ENCODE measurements at regions not wholly inside any gene's neighbourhood (a gene's known extent, or its start where the extent isn't known, plus 50 kb on each side); places are given as distances from the start of the nearest gene placed in this dataset.

DNA sequence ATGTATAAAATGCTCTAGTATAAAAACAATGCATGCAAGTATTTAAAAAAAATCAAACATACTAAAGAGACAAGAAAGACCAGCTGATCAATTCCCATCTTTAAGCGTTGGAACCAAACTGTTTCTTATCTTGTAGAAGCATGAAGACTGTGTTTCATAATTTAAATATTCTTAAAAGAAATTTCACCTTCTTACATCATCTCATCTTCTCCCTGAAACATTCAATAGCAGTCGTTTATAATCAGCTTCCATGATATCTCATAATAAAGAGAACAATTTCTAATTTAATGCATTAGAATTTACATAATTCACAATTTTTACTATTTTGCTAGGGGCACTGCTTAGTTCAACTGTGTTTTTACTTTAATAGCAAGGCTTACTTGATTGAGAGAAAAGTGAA, 468.1 kb upstream of the MARCKS start:
- DNase-seq (ENCODE audit: low read depth) (no peak), FAIRE-seq (no peak)
- Histone ChIP-seq H3K9ac (ENCODE audit: low read length) (no peak overlapping the region), H3K79me2 (ENCODE audit: insufficient read depth, low read length) (no peaks in the 10 kb centered on the region), H4K20me1 (ENCODE audit: insufficient read depth, low read length) (no peaks in the 10 kb centered on the region), H3K36me3 (ENCODE audit: insufficient read depth, low read length) (no peaks in the 10 kb centered on the region), H2AFZ (ENCODE audit: low read depth, low read length) (no peak overlapping the region), H3K4me1 (ENCODE audit: insufficient read depth, low read length) (peaks cover 9% of the 10 kb centered on the region), H3K4me2 (ENCODE audit: low read length) (no peak overlapping the region), H3K9me3 (ENCODE audit: insufficient read depth, low read depth, low read length) (no peaks in the 10 kb centered on the region), H3K4me3 (ENCODE audit: insufficient read depth, low read depth, low read length) (no peak overlapping the region), H3K27ac (ENCODE audit: low read depth, low read length) (no peak overlapping the region), H3K27me3 (ENCODE audit: insufficient read depth, low read length) (no peaks in the 10 kb centered on the region)
- no peak overlapping the region for H3K27ac Mint-ChIP-seq (ENCODE audit: unreplicated experiment)
- no peaks in the 10 kb centered on the region for H3K27me3 Mint-ChIP-seq (ENCODE audit: low read depth, unreplicated experiment)
- peaks cover 7% of the 10 kb centered on the region for H3K4me1 Mint-ChIP-seq (ENCODE audit: low read depth, unreplicated experiment)
- H3K36me3 Mint-ChIP-seq (ENCODE audit: low read depth, unreplicated experiment), result no peaks in the 10 kb centered on the region
- no peak for TF ChIP-seq EZH2 (IDR thresholded peaks at IDR 0.05; ENCODE audit: insufficient read depth, low read length)
- TF ChIP-seq, protein P1, sequence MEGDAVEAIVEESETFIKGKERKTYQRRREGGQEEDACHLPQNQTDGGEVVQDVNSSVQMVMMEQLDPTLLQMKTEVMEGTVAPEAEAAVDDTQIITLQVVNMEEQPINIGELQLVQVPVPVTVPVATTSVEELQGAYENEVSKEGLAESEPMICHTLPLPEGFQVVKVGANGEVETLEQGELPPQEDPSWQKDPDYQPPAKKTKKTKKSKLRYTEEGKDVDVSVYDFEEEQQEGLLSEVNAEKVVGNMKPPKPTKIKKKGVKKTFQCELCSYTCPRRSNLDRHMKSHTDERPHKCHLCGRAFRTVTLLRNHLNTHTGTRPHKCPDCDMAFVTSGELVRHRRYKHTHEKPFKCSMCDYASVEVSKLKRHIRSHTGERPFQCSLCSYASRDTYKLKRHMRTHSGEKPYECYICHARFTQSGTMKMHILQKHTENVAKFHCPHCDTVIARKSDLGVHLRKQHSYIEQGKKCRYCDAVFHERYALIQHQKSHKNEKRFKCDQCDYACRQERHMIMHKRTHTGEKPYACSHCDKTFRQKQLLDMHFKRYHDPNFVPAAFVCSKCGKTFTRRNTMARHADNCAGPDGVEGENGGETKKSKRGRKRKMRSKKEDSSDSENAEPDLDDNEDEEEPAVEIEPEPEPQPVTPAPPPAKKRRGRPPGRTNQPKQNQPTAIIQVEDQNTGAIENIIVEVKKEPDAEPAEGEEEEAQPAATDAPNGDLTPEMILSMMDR (IDR thresholded peaks at IDR 0.05; ENCODE audit: insufficient read depth, low read depth, low read length), result no peak
- no peak overlapping the region for H3K4me3 Mint-ChIP-seq (ENCODE audit: unreplicated experiment)
- H3K9me3 Mint-ChIP-seq (ENCODE audit: unreplicated experiment), result no peaks in the 10 kb centered on the region

DNA sequence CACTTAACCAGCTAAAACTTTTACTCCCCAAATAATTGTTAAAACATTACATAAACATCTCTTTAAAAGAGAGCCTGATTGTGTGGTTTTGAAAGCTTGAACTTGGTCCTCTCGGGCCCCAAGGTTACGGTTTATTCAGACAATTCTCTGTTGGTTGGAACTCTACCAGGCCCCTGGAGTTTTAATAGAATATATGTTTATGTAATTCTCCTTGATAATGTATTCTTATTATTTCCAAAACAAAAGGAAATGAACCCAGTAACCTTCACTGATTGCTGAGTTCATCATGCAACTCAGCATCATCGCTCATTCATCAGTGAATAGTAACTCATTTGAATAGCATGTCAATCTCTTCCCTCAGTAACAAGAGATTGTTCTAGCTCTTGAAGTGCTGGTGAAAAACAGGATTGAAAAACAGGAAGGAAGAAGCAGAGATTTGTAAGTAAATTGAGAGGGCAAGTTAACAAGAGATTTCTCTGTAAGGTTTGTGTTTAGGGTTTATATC, 464.5 kb upstream of the MARCKS start:
- FAIRE-seq (peak; percentile 17), DNase-seq (ENCODE audit: low read depth) (no peak)
- Mint-ChIP-seq H3K4me1 (ENCODE audit: low read depth, unreplicated experiment) (no peaks in the 10 kb centered on the region), H3K27me3 (ENCODE audit: low read depth, unreplicated experiment) (no peaks in the 10 kb centered on the region), H3K27ac (ENCODE audit: unreplicated experiment) (no peak overlapping the region), H3K4me3 (ENCODE audit: unreplicated experiment) (no peak overlapping the region), H3K36me3 (ENCODE audit: low read depth, unreplicated experiment) (no peaks in the 10 kb centered on the region), H3K9me3 (ENCODE audit: unreplicated experiment) (no peaks in the 10 kb centered on the region)
- H3K36me3 ChIP-seq (ENCODE audit: insufficient read depth, low read length), result no peaks in the 10 kb centered on the region
- H3K27me3 ChIP-seq (ENCODE audit: insufficient read depth, low read length), result no peaks in the 10 kb centered on the region
- no peaks in the 10 kb centered on the region for H3K9me3 ChIP-seq (ENCODE audit: insufficient read depth, low read depth, low read length)
- no peak overlapping the region for H3K27ac ChIP-seq (ENCODE audit: low read depth, low read length)
- H3K4me1 ChIP-seq (ENCODE audit: insufficient read depth, low read length), result no peaks in the 10 kb centered on the region
- TF ChIP-seq EZH2 (IDR thresholded peaks at IDR 0.05; ENCODE audit: insufficient read depth, low read length), result no peak
- TF ChIP-seq, protein P1 (IDR thresholded peaks at IDR 0.05; ENCODE audit: insufficient read depth, low read depth, low read length), result no peak
- peak overlapping the region; percentile 30 for H2AFZ ChIP-seq (ENCODE audit: low read depth, low read length)
- no peaks in the 10 kb centered on the region for H4K20me1 ChIP-seq (ENCODE audit: insufficient read depth, low read length)
- no peak overlapping the region for H3K4me2 ChIP-seq (ENCODE audit: low read length)
- no peak overlapping the region for H3K4me3 ChIP-seq (ENCODE audit: insufficient read depth, low read depth, low read length)
- no peaks in the 10 kb centered on the region for H3K79me2 ChIP-seq (ENCODE audit: insufficient read depth, low read length)
- H3K9ac ChIP-seq (ENCODE audit: low read length), result no peak overlapping the region

DNA sequence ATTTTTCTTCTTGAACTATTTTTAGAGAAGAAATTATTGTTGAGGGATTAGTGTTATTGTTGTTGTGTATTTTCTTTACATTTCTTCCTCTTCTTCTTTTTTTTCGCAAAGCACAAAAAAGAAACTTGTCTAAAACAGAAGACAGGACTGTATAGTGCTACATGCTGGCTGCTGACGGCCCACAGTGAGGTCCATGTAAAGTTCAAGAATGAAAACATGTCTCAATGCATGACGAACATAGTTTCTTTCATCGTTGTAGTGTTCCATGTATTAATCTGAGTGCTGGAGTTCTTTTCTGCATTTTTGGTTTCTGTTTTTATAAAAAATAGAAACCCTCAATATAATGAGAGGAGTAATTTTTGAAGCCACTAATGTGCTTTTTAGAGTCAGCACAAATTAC, 462.9 kb upstream of the MARCKS start:
- no peak overlapping the region for H3K4me3 Mint-ChIP-seq (ENCODE audit: unreplicated experiment)
- Histone ChIP-seq H3K79me2 (ENCODE audit: insufficient read depth, low read length) (no peaks in the 10 kb centered on the region), H3K4me3 (ENCODE audit: insufficient read depth, low read depth, low read length) (no peak overlapping the region), H3K4me2 (ENCODE audit: low read length) (no peak overlapping the region), H3K4me1 (ENCODE audit: insufficient read depth, low read length) (no peaks in the 10 kb centered on the region), H3K36me3 (ENCODE audit: insufficient read depth, low read length) (no peaks in the 10 kb centered on the region), H2AFZ (ENCODE audit: low read depth, low read length) (no peak overlapping the region), H3K27me3 (ENCODE audit: insufficient read depth, low read length) (no peaks in the 10 kb centered on the region), H4K20me1 (ENCODE audit: insufficient read depth, low read length) (no peaks in the 10 kb centered on the region), H3K9me3 (ENCODE audit: insufficient read depth, low read depth, low read length) (no peaks in the 10 kb centered on the region), H3K9ac (ENCODE audit: low read length) (no peak overlapping the region), H3K27ac (ENCODE audit: low read depth, low read length) (no peak overlapping the region)
- no peak for FAIRE-seq
- TF ChIP-seq, protein P1 (IDR thresholded peaks at IDR 0.05; ENCODE audit: insufficient read depth, low read depth, low read length), result no peak
- no peak for TF ChIP-seq EZH2 (IDR thresholded peaks at IDR 0.05; ENCODE audit: insufficient read depth, low read length)
- H3K36me3 Mint-ChIP-seq (ENCODE audit: low read depth, unreplicated experiment), result no peaks in the 10 kb centered on the region
- H3K9me3 Mint-ChIP-seq (ENCODE audit: unreplicated experiment), result no peaks in the 10 kb centered on the region
- no peaks in the 10 kb centered on the region for H3K27me3 Mint-ChIP-seq (ENCODE audit: low read depth, unreplicated experiment)
- H3K4me1 Mint-ChIP-seq (ENCODE audit: low read depth, unreplicated experiment), result no peaks in the 10 kb centered on the region
- no peak overlapping the region for H3K27ac Mint-ChIP-seq (ENCODE audit: unreplicated experiment)
- DNase-seq (ENCODE audit: low read depth), result no peak
